SK-N-MC (cell line): ENCODE measurements at regions not wholly inside any gene's neighbourhood (a gene's known extent, or its start where the extent isn't known, plus 50 kb on each side); places are given as distances from the start of the nearest gene placed in this dataset.

Source experiments
- DNase-seq: peaks from one replicate; pipeline ENCODE4 v3.0.0-alpha.2; 2011; ENCODE audit warnings: low read depth, low spot score
- H3K27ac ChIP-seq: fragments of 200-600 bp; sonication (generic); 2 replicates; pipeline ENCODE4 v1.5.1; 2016; ENCODE audit warnings: mixed run types
- H3K36me3 ChIP-seq: fragments of 200-600 bp; sonication (generic); 2 replicates; pipeline ENCODE4 v1.6.1; 2017; ENCODE audit warnings: antibody characterized with exemption, low read length, mixed read lengths; ENCODE audit not compliant: insufficient read depth
- H3K4me3 ChIP-seq: fragments of 200-600 bp; sonication (generic); 2 replicates; pipeline ENCODE4 v1.5.1; 2016
- H3K9ac ChIP-seq: fragments of 200-600 bp; sonication (generic); 2 replicates; pipeline ENCODE4 v1.8.0; 2017; ENCODE audit warnings: mixed run types, mixed read lengths; ENCODE audit not compliant: insufficient read length
- H3K9me3 ChIP-seq: fragments of 200-600 bp; sonication (generic); 2 replicates; pipeline ENCODE4 v1.6.1; 2017; ENCODE audit warnings: low read depth, mild to moderate bottlenecking, antibody characterized with exemption, low read length, moderate library complexity, mixed read lengths
- EZH2 ChIP-seq: fragments of 200-600 bp; sonication (generic); IDR thresholded peaks from one replicate; pipeline ENCODE4 v1.6.1; 2017; ENCODE audit warnings: antibody characterized with exemption
- FOXP2 ChIP-seq: optimal IDR thresholded peaks from 2 replicates; pipeline ENCODE3; 2011; ENCODE audit warnings: mild to moderate bottlenecking, moderate library complexity; ENCODE audit not compliant: insufficient read depth; ENCODE audit errors: extremely low read length, control extremely low read depth
- POLR2AphosphoS5 ChIP-seq: IDR thresholded peaks from 2 replicates; pipeline ENCODE4 v1.6.1; 2012; ENCODE audit warnings: mild to moderate bottlenecking, low read depth, low read length, borderline replicate concordance

- no peaks in the 10 kb centered on the region for H3K36me3 ChIP-seq
- no peak overlapping the region for H3K4me3 ChIP-seq
- H3K9ac ChIP-seq = no peak overlapping the region
- DNase-seq = no peak
- no peak for TF ChIP-seq EZH2
- no peak for TF ChIP-seq POLR2AphosphoS5
- TF ChIP-seq FOXP2 = no peak
- H3K27ac ChIP-seq = no peak overlapping the region
- H3K9me3 ChIP-seq = no peaks in the 10 kb centered on the region
Observed at GRCh38 chr2:118732432-118732831, 115.0 kb downstream of the EN1 start.

- TF ChIP-seq FOXP2 (no peak), POLR2AphosphoS5 (no peak; the same call in 1 of the 2 replicates), EZH2 (no peak)
- Histone ChIP-seq H3K36me3 (no peaks in the 10 kb centered on the region), H3K27ac (no peak overlapping the region), H3K4me3 (no peak overlapping the region), H3K9me3 (no peaks in the 10 kb centered on the region), H3K9ac (no peak overlapping the region)
- DNase-seq = no peak
Observed at GRCh38 chr2:118731413-118731812, 116.0 kb downstream of the EN1 start.

GRCh38 chr2:118730405-118730804 lies 117.0 kb downstream of the EN1 start:
- Histone ChIP-seq H3K9ac (no peak overlapping the region), H3K4me3 (no peak overlapping the region), H3K27ac (no peak overlapping the region), H3K36me3 (no peaks in the 10 kb centered on the region), H3K9me3 (no peaks in the 10 kb centered on the region)
- TF ChIP-seq EZH2 = no peak
- TF ChIP-seq FOXP2 = no peak
- TF ChIP-seq POLR2AphosphoS5 = no peak
- DNase-seq = no peak

- TF ChIP-seq EZH2 = no peak
- TF ChIP-seq FOXP2 = no peak
- no peak for TF ChIP-seq POLR2AphosphoS5
- Histone ChIP-seq H3K9ac (no peak overlapping the region), H3K36me3 (no peaks in the 10 kb centered on the region), H3K9me3 (no peaks in the 10 kb centered on the region), H3K4me3 (no peak overlapping the region), H3K27ac (no peak overlapping the region)
- no peak for DNase-seq
Observed at GRCh38 chr2:118729760-118730159, 117.7 kb downstream of the EN1 start.

- no peak for DNase-seq
- TF ChIP-seq EZH2 = no peak
- H3K27ac ChIP-seq = no peak overlapping the region
Observed at GRCh38 chr2:118728984-118729383, 118.5 kb downstream of the EN1 start.

GRCh38 chr2:118726821-118727220 lies 120.6 kb downstream of the EN1 start:
- Histone ChIP-seq H3K9ac (no peak overlapping the region), H3K9me3 (no peaks in the 10 kb centered on the region), H3K36me3 (no peaks in the 10 kb centered on the region), H3K27ac (no peak overlapping the region), H3K4me3 (no peak overlapping the region)
- no peak for DNase-seq
- TF ChIP-seq POLR2AphosphoS5 = no peak
- no peak for TF ChIP-seq FOXP2
- no peak for TF ChIP-seq EZH2

More at GRCh38 chr2:118728984-118729383, 118.5 kb downstream of the EN1 start:
- Histone ChIP-seq H3K9me3 (no peaks in the 10 kb centered on the region), H3K36me3 (no peaks in the 10 kb centered on the region), H3K9ac (no peak overlapping the region), H3K4me3 (no peak overlapping the region)

GRCh38 chr2:118723394-118723793 lies 124.1 kb downstream of the EN1 start:
- Histone ChIP-seq H3K4me3 (no peak overlapping the region), H3K9ac (no peak overlapping the region), H3K27ac (no peak overlapping the region), H3K9me3 (no peaks in the 10 kb centered on the region), H3K36me3 (no peaks in the 10 kb centered on the region)
- no peak for DNase-seq
- no peak for TF ChIP-seq POLR2AphosphoS5
- no peak for TF ChIP-seq EZH2
- no peak for TF ChIP-seq FOXP2

GRCh38 chr2:118722976-118723375 lies 124.5 kb downstream of the EN1 start:
- Histone ChIP-seq H3K36me3 (no peaks in the 10 kb centered on the region), H3K9ac (no peak overlapping the region), H3K4me3 (no peak overlapping the region), H3K9me3 (no peaks in the 10 kb centered on the region), H3K27ac (no peak overlapping the region)
- TF ChIP-seq EZH2 (no peak), FOXP2 (no peak), POLR2AphosphoS5 (no peak)
- no peak for DNase-seq

GRCh38 chr2:118721817-118722551 lies 125.5 kb downstream of the EN1 start:
- no peaks in the 10 kb centered on the region for H3K36me3 ChIP-seq
- DNase-seq = no peak
- no peak overlapping the region for H3K4me3 ChIP-seq
- H3K9me3 ChIP-seq = no peaks in the 10 kb centered on the region
- H3K27ac ChIP-seq = no peak overlapping the region
- no peak overlapping the region for H3K9ac ChIP-seq
- no peak for TF ChIP-seq FOXP2
- no peak for TF ChIP-seq POLR2AphosphoS5
- no peak for TF ChIP-seq EZH2

- TF ChIP-seq POLR2AphosphoS5 = no peak
- no peak for TF ChIP-seq FOXP2
- no peak for TF ChIP-seq EZH2
Observed at GRCh38 chr2:118720866-118721265, 126.6 kb downstream of the EN1 start.

More at GRCh38 chr2:118720866-118721265, 126.6 kb downstream of the EN1 start:
- no peak overlapping the region for H3K4me3 ChIP-seq
- H3K27ac ChIP-seq = no peak overlapping the region
- no peak overlapping the region for H3K9ac ChIP-seq
- no peak for DNase-seq
- no peaks in the 10 kb centered on the region for H3K9me3 ChIP-seq
- H3K36me3 ChIP-seq = no peaks in the 10 kb centered on the region
